Osteocyte (in vitro differentiated cells): ENCODE measurements at regions not wholly inside any gene's neighbourhood (a gene's known extent, or its start where the extent isn't known, plus 50 kb on each side); places are given as distances from the start of the nearest gene placed in this dataset.

Source experiments
- DNase-seq: peaks from one replicate; pipeline ENCODE4 v3.0.0; 2021; ENCODE audit warnings: mixed read lengths; ENCODE audit not compliant: unreplicated experiment; ENCODE audit errors: extremely low spot score
- H3K27ac Mint-ChIP-seq: one replicate; pipeline ENCODE4 v1.8.0; 2021; ENCODE audit warnings: mild to moderate bottlenecking, mixed read lengths; ENCODE audit not compliant: unreplicated experiment
- H3K27me3 Mint-ChIP-seq: one replicate; pipeline ENCODE4 v1.8.0; 2021; ENCODE audit warnings: mixed read lengths; ENCODE audit not compliant: unreplicated experiment
- H3K36me3 Mint-ChIP-seq: one replicate; pipeline ENCODE4 v1.8.0; 2021; ENCODE audit warnings: mixed read lengths; ENCODE audit not compliant: unreplicated experiment
- H3K4me1 Mint-ChIP-seq: one replicate; pipeline ENCODE4 v1.8.0; 2021; ENCODE audit warnings: mixed read lengths; ENCODE audit not compliant: unreplicated experiment
- H3K4me3 Mint-ChIP-seq: one replicate; pipeline ENCODE4 v1.8.0; 2021; ENCODE audit warnings: mild to moderate bottlenecking, moderate library complexity, mixed read lengths; ENCODE audit not compliant: unreplicated experiment
- H3K9me3 Mint-ChIP-seq: one replicate; pipeline ENCODE4 v1.8.0; 2021; ENCODE audit warnings: mixed read lengths; ENCODE audit not compliant: unreplicated experiment
- TF ChIP-seq, protein P1 (sequence below): fragments of 200-600 bp; sonication (generic); IDR thresholded peaks from 2 replicates; pipeline ENCODE4 v1.5.0; 2021; ENCODE audit warnings: antibody characterized with exemption, mild to moderate bottlenecking, moderate library complexity

- Mint-ChIP-seq H3K4me1 (peaks cover 26% of the 10 kb centered on the region), H3K9me3 (no peaks in the 10 kb centered on the region), H3K4me3 (no peak overlapping the region), H3K36me3 (no peaks in the 10 kb centered on the region), H3K27ac (no peak overlapping the region), H3K27me3 (no peaks in the 10 kb centered on the region)
- DNase-seq: no peak
- TF ChIP-seq, protein P1, sequence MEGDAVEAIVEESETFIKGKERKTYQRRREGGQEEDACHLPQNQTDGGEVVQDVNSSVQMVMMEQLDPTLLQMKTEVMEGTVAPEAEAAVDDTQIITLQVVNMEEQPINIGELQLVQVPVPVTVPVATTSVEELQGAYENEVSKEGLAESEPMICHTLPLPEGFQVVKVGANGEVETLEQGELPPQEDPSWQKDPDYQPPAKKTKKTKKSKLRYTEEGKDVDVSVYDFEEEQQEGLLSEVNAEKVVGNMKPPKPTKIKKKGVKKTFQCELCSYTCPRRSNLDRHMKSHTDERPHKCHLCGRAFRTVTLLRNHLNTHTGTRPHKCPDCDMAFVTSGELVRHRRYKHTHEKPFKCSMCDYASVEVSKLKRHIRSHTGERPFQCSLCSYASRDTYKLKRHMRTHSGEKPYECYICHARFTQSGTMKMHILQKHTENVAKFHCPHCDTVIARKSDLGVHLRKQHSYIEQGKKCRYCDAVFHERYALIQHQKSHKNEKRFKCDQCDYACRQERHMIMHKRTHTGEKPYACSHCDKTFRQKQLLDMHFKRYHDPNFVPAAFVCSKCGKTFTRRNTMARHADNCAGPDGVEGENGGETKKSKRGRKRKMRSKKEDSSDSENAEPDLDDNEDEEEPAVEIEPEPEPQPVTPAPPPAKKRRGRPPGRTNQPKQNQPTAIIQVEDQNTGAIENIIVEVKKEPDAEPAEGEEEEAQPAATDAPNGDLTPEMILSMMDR: no peak
Observed at GRCh38 chr12:116459916-116460663, 99.1 kb upstream of the MAP1LC3B2 start.

DNA sequence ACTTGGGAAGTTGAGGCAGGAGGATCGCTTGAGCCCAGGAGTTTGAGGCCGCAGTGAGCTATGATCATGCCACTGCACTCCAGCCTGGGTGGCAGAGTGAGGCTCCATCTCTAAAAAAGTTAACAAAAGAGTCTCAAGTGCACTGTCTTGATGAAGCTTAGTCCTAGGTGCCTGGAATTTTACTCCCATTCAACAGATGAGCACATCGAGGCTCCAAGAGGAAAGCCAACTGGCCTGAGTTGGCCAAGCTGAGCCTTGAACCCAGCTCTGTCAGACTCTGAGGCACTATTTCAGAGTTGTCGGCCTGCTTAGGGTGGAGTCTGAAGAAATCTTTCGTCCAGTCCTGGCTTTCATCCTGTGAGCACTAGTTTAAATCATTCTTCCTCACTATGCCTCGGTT lies 98.1 kb upstream of the MAP1LC3B2 start:
- Mint-ChIP-seq H3K4me1 (peaks cover 19% of the 10 kb centered on the region), H3K27me3 (no peaks in the 10 kb centered on the region), H3K27ac (no peak overlapping the region), H3K9me3 (no peaks in the 10 kb centered on the region), H3K36me3 (no peaks in the 10 kb centered on the region), H3K4me3 (no peak overlapping the region)
- TF ChIP-seq, protein P1: no peak
- no peak for DNase-seq

DNA sequence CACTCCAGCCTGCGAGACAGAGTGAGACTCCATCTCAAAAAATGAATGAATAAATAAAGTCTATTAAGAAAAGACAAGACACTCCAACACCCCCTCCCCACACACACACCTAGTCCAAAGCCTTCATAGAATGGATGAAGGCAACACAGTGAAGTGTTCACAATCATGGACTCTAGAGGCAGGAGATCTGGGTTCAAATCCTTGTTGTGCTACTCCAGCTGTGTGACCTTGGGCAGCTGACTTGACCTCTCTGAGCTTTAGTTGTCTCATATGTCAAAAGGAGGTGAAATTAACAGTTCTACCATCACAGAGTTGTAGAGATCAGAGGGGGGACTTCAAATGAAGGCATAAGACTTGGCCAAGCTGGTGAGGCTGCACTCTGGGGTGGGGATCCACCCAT lies 95.8 kb upstream of the MAP1LC3B2 start:
- Mint-ChIP-seq H3K27me3 (no peaks in the 10 kb centered on the region), H3K4me1 (peaks cover 9% of the 10 kb centered on the region), H3K4me3 (no peak overlapping the region), H3K36me3 (no peaks in the 10 kb centered on the region), H3K27ac (no peak overlapping the region), H3K9me3 (no peaks in the 10 kb centered on the region)
- TF ChIP-seq, protein P1: no peak
- DNase-seq: no peak

GRCh38 chr12:116465407-116465806 lies 93.8 kb upstream of the MAP1LC3B2 start:
- TF ChIP-seq, protein P1: no peak
- no peaks in the 10 kb centered on the region for H3K9me3 Mint-ChIP-seq
- no peak overlapping the region for H3K4me3 Mint-ChIP-seq
- no peak overlapping the region for H3K27ac Mint-ChIP-seq
- no peaks in the 10 kb centered on the region for H3K36me3 Mint-ChIP-seq
- DNase-seq: no peak
- H3K27me3 Mint-ChIP-seq: no peaks in the 10 kb centered on the region
- peaks cover 9% of the 10 kb centered on the region for H3K4me1 Mint-ChIP-seq

DNA sequence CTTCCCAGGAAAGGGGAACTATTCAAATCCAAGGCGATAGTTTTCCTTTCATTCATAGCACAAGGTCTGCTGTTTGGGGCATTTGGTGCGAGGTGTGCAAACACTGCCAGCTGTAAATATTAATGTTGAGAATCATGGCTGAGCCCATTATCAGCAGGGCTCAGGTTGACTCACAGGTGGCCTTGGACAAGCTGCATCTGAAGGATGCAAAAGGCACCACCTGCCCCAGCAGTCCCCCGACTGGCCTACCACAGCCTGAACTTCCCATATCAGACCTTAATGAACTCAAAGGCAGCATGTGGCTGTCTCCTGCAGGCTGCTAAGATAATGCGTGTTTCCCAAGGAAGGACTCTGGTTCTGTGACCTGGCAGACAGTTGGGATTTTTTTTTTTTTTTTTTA lies 93.3 kb upstream of the MAP1LC3B2 start:
- Mint-ChIP-seq H3K9me3 (no peaks in the 10 kb centered on the region), H3K27ac (no peak overlapping the region)

More for the DNA sequence above, 93.3 kb upstream of the MAP1LC3B2 start:
- peaks cover 9% of the 10 kb centered on the region for H3K4me1 Mint-ChIP-seq
- H3K27me3 Mint-ChIP-seq: no peaks in the 10 kb centered on the region
- H3K36me3 Mint-ChIP-seq: no peaks in the 10 kb centered on the region
- TF ChIP-seq, protein P1: no peak
- DNase-seq: no peak
- no peak overlapping the region for H3K4me3 Mint-ChIP-seq
